Mammary epithelial cell (primary cell): ENCODE measurements at regions not wholly inside any gene's neighbourhood (a gene's known extent, or its start where the extent isn't known, plus 50 kb on each side); places are given as distances from the start of the nearest gene placed in this dataset.

Experiments
- EZH2 ChIP-seq: IDR thresholded peaks from 2 replicates; pipeline ENCODE4 v1.6.1; 2012; ENCODE audit warnings: low read length, inconsistent platforms, borderline replicate concordance
- TF ChIP-seq, protein P1 (sequence below), 2 donors: IDR thresholded peaks in 1 of 2; conservative IDR thresholded peaks in 1 of 2; 2 replicates each; pipeline ENCODE4 v1.5.1; 2011 to 2012; ENCODE audit warnings: inconsistent platforms in 2 of 2, low read length in 2 of 2, mild to moderate bottlenecking in 2 of 2, control low read depth in 1 of 2, low read depth in 1 of 2; ENCODE audit not compliant: insufficient read depth in 1 of 2; ENCODE audit errors: extremely low read depth in 1 of 2

DNA sequence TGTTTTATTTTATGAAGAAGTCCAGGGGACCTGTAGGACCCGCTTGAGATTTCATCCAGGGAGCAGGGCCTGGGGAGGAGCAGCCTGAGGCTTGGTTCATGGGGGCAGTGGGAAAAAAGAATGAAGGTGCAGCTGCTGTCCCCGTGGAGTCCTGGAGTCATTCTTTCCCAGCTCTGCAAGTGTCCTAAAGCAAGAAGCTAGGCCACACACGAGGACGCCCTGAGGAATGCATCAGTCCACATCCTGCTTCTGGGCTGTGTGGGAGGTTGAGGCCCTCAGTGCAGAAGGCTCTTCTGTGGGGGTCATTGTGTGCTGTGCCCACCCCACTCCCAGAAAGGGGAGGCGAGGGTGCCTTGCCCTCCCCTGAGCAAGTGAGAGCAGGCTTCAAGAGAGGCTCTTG, 179.9 kb upstream of the HS6ST1 start:
- TF ChIP-seq, protein P1, sequence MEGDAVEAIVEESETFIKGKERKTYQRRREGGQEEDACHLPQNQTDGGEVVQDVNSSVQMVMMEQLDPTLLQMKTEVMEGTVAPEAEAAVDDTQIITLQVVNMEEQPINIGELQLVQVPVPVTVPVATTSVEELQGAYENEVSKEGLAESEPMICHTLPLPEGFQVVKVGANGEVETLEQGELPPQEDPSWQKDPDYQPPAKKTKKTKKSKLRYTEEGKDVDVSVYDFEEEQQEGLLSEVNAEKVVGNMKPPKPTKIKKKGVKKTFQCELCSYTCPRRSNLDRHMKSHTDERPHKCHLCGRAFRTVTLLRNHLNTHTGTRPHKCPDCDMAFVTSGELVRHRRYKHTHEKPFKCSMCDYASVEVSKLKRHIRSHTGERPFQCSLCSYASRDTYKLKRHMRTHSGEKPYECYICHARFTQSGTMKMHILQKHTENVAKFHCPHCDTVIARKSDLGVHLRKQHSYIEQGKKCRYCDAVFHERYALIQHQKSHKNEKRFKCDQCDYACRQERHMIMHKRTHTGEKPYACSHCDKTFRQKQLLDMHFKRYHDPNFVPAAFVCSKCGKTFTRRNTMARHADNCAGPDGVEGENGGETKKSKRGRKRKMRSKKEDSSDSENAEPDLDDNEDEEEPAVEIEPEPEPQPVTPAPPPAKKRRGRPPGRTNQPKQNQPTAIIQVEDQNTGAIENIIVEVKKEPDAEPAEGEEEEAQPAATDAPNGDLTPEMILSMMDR (conservative IDR thresholded peaks at IDR 0.05 in 1 of 2, IDR thresholded peaks at IDR 0.05 in 1 of 2; ENCODE audit: extremely low read depth in 1 of 2, insufficient read depth in 1 of 2, low read depth in 1 of 2, low read length in 2 of 2) = no peak
- TF ChIP-seq EZH2 = no peak
